ENCODE measurements at regions not wholly inside any gene's neighbourhood (a gene's known extent, or its start where the extent isn't known, plus 50 kb on each side); places are given as distances from the start of the nearest gene placed in this dataset.

DNA sequence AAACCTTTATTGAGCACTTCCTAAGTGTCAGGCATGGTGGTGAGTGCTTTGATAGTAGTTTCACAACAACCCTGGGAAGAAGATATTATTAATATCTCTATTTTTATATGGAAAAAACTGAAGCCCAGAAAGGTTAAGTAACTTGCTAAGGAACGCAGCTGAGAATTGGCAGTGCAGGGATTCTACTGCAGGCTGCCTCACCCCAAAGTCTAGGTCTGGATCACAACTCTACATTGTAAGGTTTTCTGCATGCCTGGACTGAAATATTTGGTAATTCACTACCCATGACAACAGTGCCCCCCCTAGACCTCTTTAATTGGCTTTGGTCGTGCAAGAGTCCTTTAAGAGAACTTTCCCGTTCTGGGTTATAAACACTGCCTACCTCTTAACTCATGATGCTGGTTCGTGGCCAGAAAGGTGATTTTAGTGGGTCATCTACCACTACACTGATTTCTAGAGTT lies 67.1 kb upstream of the KCNQ5 start:
- TF ChIP-seq, protein P1, sequence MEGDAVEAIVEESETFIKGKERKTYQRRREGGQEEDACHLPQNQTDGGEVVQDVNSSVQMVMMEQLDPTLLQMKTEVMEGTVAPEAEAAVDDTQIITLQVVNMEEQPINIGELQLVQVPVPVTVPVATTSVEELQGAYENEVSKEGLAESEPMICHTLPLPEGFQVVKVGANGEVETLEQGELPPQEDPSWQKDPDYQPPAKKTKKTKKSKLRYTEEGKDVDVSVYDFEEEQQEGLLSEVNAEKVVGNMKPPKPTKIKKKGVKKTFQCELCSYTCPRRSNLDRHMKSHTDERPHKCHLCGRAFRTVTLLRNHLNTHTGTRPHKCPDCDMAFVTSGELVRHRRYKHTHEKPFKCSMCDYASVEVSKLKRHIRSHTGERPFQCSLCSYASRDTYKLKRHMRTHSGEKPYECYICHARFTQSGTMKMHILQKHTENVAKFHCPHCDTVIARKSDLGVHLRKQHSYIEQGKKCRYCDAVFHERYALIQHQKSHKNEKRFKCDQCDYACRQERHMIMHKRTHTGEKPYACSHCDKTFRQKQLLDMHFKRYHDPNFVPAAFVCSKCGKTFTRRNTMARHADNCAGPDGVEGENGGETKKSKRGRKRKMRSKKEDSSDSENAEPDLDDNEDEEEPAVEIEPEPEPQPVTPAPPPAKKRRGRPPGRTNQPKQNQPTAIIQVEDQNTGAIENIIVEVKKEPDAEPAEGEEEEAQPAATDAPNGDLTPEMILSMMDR (IDR thresholded peaks at IDR 0.05; ENCODE audit: low read depth, low read length), result no peak
- no peak for TF ChIP-seq EZH2phosphoT487 (IDR thresholded peaks at IDR 0.05; ENCODE audit: low read depth)
